ENCODE measurements at regions not wholly inside any gene's neighbourhood (a gene's known extent, or its start where the extent isn't known, plus 50 kb on each side); places are given as distances from the start of the nearest gene placed in this dataset.
"Not testable (repeated sequence)": the region's sequence is repeated elsewhere in the genome, so short reads cannot be mapped to it uniquely, and the experiment has no call there.

DNA sequence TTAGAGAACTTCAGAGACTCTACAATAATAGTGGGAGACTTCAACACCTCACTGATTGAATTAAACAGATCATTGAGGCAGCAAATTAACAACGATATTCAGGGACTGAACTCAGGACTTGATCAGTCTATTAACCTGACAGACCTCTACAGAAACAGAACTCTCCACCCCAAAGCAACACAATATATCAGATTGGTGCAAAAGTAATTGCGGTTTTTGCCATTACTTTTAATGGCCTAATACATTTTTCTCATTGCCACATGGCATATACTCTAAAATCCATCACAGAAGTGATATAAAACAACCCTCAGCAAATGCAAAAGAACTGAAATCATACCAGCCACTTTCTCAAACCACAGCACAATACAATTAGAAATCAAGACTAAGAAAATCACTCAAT, 298.1 kb upstream of the SGO1 start:
- H3K4me3 ChIP-seq (ENCODE audit: low read depth, low read length), result no peak overlapping the region
- TF ChIP-seq, protein P1, sequence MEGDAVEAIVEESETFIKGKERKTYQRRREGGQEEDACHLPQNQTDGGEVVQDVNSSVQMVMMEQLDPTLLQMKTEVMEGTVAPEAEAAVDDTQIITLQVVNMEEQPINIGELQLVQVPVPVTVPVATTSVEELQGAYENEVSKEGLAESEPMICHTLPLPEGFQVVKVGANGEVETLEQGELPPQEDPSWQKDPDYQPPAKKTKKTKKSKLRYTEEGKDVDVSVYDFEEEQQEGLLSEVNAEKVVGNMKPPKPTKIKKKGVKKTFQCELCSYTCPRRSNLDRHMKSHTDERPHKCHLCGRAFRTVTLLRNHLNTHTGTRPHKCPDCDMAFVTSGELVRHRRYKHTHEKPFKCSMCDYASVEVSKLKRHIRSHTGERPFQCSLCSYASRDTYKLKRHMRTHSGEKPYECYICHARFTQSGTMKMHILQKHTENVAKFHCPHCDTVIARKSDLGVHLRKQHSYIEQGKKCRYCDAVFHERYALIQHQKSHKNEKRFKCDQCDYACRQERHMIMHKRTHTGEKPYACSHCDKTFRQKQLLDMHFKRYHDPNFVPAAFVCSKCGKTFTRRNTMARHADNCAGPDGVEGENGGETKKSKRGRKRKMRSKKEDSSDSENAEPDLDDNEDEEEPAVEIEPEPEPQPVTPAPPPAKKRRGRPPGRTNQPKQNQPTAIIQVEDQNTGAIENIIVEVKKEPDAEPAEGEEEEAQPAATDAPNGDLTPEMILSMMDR (IDR thresholded peaks at IDR 0.05; ENCODE audit: low read depth, low read length), result no peak
- no peak for TF ChIP-seq POLR2A (IDR thresholded peaks at IDR 0.05; ENCODE audit: extremely low read depth, insufficient read length)
- DNase-seq (ENCODE audit: low read depth), result no peak

DNA sequence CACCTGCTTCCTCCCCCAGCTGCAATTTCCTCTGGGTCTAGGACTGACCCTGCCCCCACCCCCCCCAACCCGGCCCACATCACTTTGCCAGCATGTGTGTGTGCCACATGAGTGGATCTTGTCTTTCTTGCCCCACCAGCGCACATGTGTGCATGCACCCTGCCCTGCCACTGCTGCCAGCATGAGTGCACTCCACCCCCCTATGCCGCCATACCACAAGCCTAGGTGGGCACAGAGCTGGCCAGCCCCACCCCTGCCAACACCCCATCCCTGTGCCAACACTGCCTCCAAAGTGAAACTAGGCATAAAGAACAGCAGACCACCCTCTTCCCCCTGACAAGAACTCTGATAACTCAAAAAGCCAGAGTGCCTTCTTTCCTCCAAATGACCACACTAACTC, 296.3 kb upstream of the SGO1 start:
- no peak for DNase-seq (ENCODE audit: low read depth)
- H3K4me3 ChIP-seq (ENCODE audit: low read depth, low read length), result no peak overlapping the region
- TF ChIP-seq, protein P2, sequence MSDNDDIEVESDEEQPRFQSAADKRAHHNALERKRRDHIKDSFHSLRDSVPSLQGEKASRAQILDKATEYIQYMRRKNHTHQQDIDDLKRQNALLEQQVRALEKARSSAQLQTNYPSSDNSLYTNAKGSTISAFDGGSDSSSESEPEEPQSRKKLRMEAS (IDR thresholded peaks at IDR 0.05; ENCODE audit: low read depth, low read length), result no peak
- TF ChIP-seq, protein P1 (IDR thresholded peaks at IDR 0.05; ENCODE audit: low read depth, low read length), result no peak
- TF ChIP-seq POLR2A (IDR thresholded peaks at IDR 0.05; ENCODE audit: extremely low read depth, insufficient read length) (no peak), MYC (IDR thresholded peaks at IDR 0.05; ENCODE audit: low read depth, low read length) (no peak)

- DNase-seq (ENCODE audit: low read depth), result no peak
- TF ChIP-seq, protein P1 (IDR thresholded peaks at IDR 0.05; ENCODE audit: low read depth, low read length), result no peak
- TF ChIP-seq, protein P2 (IDR thresholded peaks at IDR 0.05; ENCODE audit: low read depth, low read length), result no peak
- TF ChIP-seq POLR2A (IDR thresholded peaks at IDR 0.05; ENCODE audit: extremely low read depth, insufficient read length), result no peak
- no peak for TF ChIP-seq MYC (IDR thresholded peaks at IDR 0.05; ENCODE audit: low read depth, low read length)
- H3K4me3 ChIP-seq (ENCODE audit: low read depth, low read length), result no peak overlapping the region
Measured at GRCh38 chr3:20480786-20481365, 294.9 kb upstream of the SGO1 start.

DNA sequence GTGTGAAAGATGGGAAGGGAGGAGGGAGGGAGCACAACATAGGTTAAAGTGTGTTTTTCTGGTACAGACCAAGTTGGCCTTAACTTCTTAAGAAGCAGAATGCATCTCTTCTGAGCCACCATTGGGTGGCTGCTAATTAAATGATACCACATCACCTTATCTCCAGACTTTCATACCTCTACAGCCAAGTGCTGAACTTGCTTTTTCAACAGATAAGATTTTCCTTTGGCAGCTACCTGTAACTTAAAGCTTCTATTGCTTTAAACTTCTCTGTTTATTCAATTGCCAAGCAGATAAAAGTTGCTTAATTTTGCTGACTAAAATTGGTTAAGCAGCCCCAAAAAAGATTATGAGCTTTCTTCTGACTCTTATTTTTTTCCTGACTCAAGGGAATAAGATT, 292.4 kb upstream of the SGO1 start:
- TF ChIP-seq POLR2A (IDR thresholded peaks at IDR 0.05; ENCODE audit: extremely low read depth, insufficient read length) (no peak), MYC (IDR thresholded peaks at IDR 0.05; ENCODE audit: low read depth, low read length) (no peak)
- TF ChIP-seq, protein P1 (IDR thresholded peaks at IDR 0.05; ENCODE audit: low read depth, low read length), result no peak
- TF ChIP-seq, protein P2 (IDR thresholded peaks at IDR 0.05; ENCODE audit: low read depth, low read length), result no peak
- DNase-seq (ENCODE audit: low read depth), result no peak
- no peak overlapping the region for H3K4me3 ChIP-seq (ENCODE audit: low read depth, low read length)

- DNase-seq (ENCODE audit: low read depth); H3K4me3 ChIP-seq (ENCODE audit: low read depth, low read length): not testable (repeated sequence)
Measured at GRCh38 chr3:20464237-20464636, 278.2 kb upstream of the SGO1 start.

DNA sequence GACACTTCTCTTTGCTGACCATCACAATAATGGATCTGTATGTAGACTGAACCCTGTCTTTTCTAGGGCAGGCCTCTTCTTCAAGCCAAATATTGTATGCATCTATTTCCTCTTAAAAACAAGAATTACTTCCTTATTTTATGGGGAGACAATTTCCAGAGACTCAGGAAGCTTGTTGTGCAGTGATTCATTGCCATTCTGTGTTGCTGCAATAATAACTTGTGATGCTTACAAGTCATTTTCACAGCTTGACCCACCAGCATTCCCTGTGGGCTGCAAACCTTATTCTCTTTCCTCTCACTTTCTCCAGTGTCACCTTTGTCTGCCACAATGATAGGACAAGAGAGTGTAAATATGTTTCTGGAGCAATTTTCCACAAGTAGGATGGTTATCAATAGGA, 276.7 kb upstream of the SGO1 start:
- no peak for DNase-seq (ENCODE audit: low read depth)
- H3K4me3 ChIP-seq (ENCODE audit: low read depth, low read length), result no peak overlapping the region
- TF ChIP-seq POLR2A (IDR thresholded peaks at IDR 0.05; ENCODE audit: extremely low read depth, insufficient read length) (no peak), MYC (IDR thresholded peaks at IDR 0.05; ENCODE audit: low read depth, low read length) (no peak)
- TF ChIP-seq, protein P2 (IDR thresholded peaks at IDR 0.05; ENCODE audit: low read depth, low read length), result no peak
- TF ChIP-seq, protein P1 (IDR thresholded peaks at IDR 0.05; ENCODE audit: low read depth, low read length), result no peak

Data from NB4 (cell line).